DMS114 treated with DMSO at 0.1 percent for 48 hours (cell line): ENCODE measurements at regions not wholly inside any gene's neighbourhood (a gene's known extent, or its start where the extent isn't known, plus 50 kb on each side); places are given as distances from the start of the nearest gene placed in this dataset.

Experiments used
- DNase-seq: peaks from one replicate; lab custom pipeline; 2025; ENCODE audit not compliant: unreplicated experiment; lab: John Stamatoyannopoulos, UW

GRCh38 chr4:156656896-156657295 lies 314.7 kb downstream of the PDGFC start:
- DNase-seq, result no peak

GRCh38 chr4:156654410-156654809 lies 317.2 kb downstream of the PDGFC start:
- no peak for DNase-seq

- no peak for DNase-seq
Observed at GRCh38 chr4:156643826-156644225, 327.8 kb downstream of the PDGFC start.

GRCh38 chr4:156642161-156642560 lies 329.4 kb downstream of the PDGFC start:
- DNase-seq, result no peak

GRCh38 chr4:156638925-156639605 lies 332.5 kb downstream of the PDGFC start:
- peak; percentile 84 for DNase-seq

- peak; percentile 86 for DNase-seq
Observed at GRCh38 chr4:156638334-156638733, 333.3 kb downstream of the PDGFC start.

- no peak for DNase-seq
Observed at GRCh38 chr4:156636381-156636780, 335.2 kb downstream of the PDGFC start.

GRCh38 chr4:156635051-156635450 lies 336.5 kb downstream of the PDGFC start:
- DNase-seq, result no peak

- DNase-seq, result no peak
Observed at GRCh38 chr4:156634612-156635011, 337.0 kb downstream of the PDGFC start.

GRCh38 chr4:156633847-156634246 lies 337.8 kb downstream of the PDGFC start:
- DNase-seq, result no peak

GRCh38 chr4:156628858-156629257 lies 342.7 kb downstream of the PDGFC start:
- no peak for DNase-seq

- DNase-seq, result no peak
Observed at GRCh38 chr4:156623376-156623775, 348.2 kb downstream of the PDGFC start.

GRCh38 chr4:156620786-156621185 lies 350.8 kb downstream of the PDGFC start:
- no peak for DNase-seq

- no peak for DNase-seq
Observed at GRCh38 chr4:156619154-156619934, 352.3 kb downstream of the PDGFC start.

- DNase-seq, result no peak
Observed at GRCh38 chr4:156615066-156615531, 356.5 kb downstream of the PDGFC start.

- DNase-seq, result no peak
Observed at GRCh38 chr4:156614536-156614935, 357.1 kb downstream of the PDGFC start.

- no peak for DNase-seq
Observed at GRCh38 chr4:156609421-156609820, 362.2 kb downstream of the PDGFC start.

- no peak for DNase-seq
Observed at GRCh38 chr4:156608651-156609050, 362.9 kb downstream of the PDGFC start.

- DNase-seq, result no peak
Observed at GRCh38 chr4:156607478-156607857, 364.1 kb downstream of the PDGFC start.

GRCh38 chr4:156606554-156607477 lies 364.8 kb downstream of the PDGFC start:
- no peak for DNase-seq

- peak; percentile 97 for DNase-seq
Observed at GRCh38 chr4:156598138-156598681, 373.4 kb downstream of the PDGFC start.
